Left lobe of liver (tissue), 2 donors: ENCODE measurements at regions not wholly inside any gene's neighbourhood (a gene's known extent, or its start where the extent isn't known, plus 50 kb on each side); places are given as distances from the start of the nearest gene placed in this dataset.

Experiments
- ATAC-seq: fragments of 200-7000 bp; cut with Tn5 transposase; one replicate; pipeline ENCODE4 v1.9.1; 2020; ENCODE audit warnings: mild to moderate bottlenecking, moderate library complexity
- DNase-seq: peaks from one replicate; pipeline ENCODE4 v3.0.0-alpha.2; 2020; ENCODE audit warnings: low spot score
- donor health status: DM: no; HTN: no; CAD: no; lungs with moderate emphysema.
- donor health status: DM: no; HTN: yes; CAD: no.

DNA sequence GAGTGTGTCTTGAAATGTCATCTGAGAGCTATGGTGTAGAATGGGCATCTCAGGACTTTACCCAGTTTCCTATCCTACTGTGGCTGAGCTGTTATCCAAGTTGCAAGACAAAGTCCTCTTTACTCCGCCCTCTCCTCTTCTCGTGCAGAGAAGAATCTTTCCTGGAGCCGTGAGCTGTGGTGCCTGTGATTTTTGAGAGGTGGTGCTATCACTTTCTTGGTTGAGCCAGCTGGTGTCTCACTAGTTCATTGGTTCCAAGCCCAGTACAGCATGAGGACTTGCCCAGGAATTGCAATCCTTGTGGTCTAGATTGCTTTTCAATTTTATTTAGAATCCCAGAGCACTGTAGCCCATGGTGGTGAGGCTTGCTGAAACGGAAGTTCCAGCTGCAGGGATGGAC is 2300.3 kb downstream of the MAT2B start:
- no peak for DNase-seq
- ATAC-seq = no peak

DNA sequence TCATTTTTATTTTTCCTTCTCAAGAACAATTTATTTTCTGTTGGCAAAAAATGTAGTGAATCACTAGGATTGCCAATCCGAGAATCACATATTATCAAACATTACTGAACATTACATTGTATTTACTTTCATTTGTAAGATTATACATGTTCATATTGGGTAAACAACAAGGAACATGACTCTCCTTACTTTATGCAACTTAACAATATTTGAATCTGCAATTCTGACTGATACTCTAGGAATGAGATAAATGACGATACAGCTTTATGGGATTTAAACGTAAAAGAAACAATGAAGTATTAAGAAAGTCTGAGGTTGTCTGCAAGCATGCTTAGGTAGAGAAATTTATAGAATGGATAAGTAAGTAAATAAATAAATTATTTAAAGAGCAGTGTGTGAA is 2302.9 kb downstream of the MAT2B start:
- DNase-seq = no peak
- ATAC-seq = no peak

DNA sequence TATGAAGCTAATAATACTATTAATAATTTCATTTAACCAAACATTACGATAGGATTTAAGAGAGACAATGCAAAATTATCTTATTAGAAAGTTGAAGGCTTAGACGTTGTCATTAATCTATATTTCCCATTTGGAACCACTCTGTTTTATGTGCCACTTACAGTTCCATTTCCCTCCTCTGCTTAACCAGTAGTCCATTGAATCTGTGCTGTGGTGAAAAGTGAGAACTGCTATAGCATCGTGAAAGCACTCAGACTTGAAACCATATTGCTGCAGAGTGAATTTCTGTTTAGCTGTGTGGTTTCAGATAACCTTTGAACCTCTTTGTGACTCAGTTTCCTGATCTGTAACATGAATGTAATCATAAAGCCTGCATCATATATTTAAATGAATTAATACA is 2304.5 kb downstream of the MAT2B start:
- ATAC-seq = no peak
- no peak for DNase-seq

DNA sequence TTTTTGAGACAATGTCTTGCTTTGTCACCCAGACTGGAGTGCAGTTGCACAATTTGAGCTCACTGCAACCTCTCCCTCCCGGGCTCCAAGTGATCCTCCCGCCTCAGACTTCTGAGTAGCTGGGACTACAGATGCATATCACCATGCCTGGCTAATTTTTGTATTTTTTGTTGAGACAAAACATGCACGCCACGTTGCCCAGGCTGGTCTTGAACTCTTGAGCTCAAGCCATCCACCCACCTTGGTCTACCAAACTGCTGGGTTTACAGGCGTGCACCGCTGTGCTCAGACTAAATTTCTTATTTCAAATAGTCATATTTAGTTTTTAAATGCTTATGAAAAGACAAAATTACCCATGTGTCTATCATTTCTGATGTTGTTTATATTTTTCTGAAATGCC is 2324.1 kb downstream of the MAT2B start:
- DNase-seq (no peak), ATAC-seq (no peak)

DNA sequence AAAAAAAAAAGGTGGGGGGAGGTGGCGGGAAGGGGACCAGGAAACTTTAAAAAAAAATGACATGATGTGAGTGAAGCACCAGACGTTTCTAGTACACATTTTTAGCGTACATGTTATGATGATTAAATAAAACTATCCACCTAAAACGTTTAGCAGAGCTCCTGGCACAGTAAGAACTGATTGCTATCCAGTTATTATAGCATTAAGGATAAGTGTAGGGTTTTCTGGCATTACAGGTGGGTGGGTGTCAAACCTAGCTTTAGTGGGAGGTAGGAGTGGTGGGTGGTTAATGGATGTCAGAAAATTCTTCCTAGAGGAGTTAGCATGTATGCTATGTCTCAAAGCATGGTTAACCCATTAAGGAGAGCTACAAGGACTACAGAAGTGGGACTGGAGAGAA is 2329.5 kb downstream of the MAT2B start:
- ATAC-seq (no peak), DNase-seq (no peak)

DNA sequence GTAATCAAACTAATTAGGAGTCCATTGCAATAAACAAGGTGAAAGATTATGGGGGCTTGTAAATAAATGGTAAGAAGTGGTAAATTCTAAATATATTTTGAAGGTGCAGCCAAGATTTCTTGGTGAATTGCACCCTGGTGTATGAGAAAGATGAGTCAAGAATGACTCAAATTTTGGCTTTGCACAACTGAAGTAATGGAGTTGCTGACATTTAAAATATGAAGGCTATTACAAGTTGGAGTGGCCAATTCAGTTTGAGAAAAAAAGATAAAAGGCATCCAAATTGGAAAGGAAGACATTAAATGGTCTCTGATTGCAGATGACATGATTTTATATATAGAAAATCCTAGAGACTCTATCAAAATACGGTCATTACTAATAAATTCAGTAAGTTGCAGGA is 2330.6 kb downstream of the MAT2B start:
- no peak for DNase-seq
- ATAC-seq = no peak

DNA sequence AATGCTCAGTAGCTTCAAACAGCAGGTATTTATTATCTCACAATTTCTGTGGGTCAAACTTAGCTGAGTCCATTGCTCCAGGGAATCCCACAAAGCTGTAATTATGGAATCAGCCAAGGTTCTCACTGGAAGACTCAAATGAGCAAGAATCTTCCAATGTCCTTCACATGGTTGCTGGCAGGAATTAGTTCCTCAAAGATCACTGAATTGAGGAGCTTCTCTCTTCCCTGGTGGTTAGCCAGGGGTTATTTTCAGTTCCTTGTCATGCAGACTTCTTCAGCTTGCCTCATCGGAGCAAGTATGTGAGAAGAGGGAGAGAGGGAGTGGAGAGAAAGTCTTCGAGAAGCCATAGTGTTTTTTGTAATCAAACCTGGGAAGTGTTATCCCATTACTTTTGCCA is 2331.9 kb downstream of the MAT2B start:
- DNase-seq (no peak), ATAC-seq (no peak)

DNA sequence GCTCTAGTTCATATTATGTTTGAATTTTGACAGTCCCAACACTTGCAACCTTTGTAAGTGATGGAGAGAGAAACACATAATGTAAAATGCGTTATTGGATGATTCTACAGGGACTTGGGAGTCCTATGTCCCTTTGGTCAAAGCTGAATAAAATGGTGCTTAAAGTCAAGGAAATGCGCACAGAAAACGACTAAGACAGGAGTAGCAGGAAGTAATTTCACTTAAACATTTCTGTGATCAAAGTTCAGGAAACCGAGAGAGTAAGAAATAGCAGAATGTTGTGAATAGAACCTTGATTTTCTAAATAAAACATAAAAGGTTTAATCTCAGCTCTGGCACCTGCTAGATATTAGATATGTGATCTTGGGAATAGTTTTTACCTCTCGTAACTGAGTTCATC is 2339.2 kb downstream of the MAT2B start:
- DNase-seq = no peak
- no peak for ATAC-seq

DNA sequence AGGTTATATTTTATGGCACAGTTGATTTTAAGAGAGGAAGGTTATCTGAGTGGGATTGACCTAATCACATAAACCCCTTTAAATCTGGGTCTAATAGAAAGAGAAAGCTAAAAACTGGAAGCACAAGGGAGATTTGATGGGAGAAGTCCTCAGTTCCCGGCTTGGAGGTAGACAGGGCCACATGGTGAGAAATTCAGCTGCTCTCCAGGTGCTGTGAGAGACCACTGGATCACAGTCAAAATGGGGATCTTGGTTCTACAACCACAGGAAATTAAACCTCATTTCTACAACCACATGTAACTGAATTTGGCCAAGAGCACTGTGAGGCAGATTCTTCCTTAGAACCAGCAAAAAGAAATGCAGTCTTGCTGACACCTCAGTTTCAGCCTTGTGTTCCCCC is 2352.7 kb downstream of the MAT2B start:
- ATAC-seq (no peak), DNase-seq (no peak)

DNA sequence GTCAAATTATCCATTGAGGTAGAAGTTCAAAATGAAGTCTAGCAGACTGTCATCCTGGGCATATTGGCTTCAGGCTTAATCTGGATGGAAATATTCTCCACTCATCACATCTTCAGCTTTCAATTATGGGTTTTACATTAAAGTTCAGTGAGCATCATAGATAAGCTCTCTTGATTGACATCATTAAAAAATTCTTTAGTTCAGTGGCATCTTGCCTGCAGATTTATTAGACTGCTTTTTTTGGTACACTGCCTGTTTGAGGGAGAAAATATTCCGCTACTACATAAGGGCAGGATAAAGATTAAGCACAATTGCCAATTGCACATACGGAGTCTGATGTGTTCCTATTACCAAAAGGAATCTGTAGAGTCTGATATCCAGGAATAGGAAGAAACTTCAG is 2353.8 kb downstream of the MAT2B start:
- ATAC-seq = no peak

DNA sequence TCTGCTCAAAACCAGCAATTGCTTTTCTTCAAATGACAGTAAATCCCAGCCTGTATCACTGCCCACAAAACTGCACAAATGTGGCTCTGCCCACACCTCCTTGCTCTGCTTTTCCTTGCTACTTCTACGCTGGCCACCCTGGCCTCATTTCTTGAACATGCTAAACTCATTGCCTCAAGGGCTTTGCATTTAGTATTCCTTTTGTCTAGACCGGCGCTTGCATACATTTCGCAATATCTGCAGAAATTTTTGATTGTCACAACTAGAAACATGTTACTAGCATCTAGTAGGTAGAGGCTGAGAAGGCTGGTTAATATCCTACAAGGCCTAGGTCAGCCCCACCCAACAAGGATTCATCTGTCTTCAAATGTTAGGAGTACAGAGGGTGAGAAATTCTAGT is 2357.8 kb downstream of the MAT2B start:
- ATAC-seq (no peak), DNase-seq (no peak)

More for the DNA sequence above, 2353.8 kb downstream of the MAT2B start:
- no peak for DNase-seq

DNA sequence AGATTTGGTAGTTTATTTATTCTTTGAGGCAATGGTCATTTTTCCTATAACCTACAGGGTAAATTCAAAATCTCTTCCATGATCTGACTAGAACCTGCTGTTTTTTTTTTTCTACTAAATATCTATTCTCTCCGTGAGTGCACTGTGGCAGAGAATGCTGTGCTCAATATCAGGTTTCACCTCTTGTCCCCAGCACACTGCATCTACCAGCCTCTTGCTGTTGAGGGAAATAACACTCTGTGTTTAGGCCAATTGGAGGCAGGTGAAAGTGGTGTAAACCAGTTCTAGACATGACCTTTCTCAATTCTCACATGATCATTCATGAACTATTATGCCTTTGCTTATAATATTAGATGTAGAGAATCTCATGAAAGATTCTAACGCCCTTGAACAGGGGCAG is 2365.9 kb downstream of the MAT2B start:
- DNase-seq (no peak), ATAC-seq (no peak)

DNA sequence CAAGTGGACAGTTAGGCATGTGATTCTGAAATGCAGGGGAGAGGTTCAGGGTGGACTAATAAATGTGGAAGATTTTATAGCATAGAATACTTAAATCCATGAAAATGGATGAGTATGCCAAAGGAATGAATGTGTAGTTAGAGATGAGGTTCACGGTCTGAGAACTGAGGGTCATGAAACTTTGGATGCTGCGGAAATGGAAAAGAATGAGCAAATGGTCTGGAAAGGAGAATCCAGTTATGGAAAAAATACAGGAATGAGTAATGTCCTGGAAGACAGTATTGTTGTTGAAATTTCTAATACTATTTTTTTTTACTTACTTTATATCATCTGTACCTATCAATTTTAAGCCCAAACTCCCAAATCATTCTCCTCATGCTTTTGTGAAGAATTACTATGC is 2369.4 kb downstream of the MAT2B start:
- DNase-seq (no peak), ATAC-seq (no peak)

DNA sequence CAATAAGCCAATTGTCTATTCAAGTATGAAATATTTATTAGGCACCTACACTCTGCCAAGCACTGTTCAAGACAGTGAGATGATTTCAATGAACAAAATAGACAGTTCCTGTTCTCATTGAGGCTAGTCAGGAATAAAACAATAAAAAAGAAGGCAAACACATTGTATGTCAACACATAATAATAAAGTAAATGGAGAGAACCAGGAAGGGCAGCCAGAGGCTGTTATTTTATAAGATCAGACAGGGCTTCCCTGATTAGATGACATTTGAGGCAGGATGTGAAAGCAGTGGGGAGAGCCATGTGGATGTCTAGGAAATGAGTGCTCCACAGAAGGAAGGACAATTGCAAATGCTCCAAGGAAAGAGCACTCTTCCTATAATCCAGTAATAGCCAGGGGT is 2371.1 kb downstream of the MAT2B start:
- no peak for DNase-seq

DNA sequence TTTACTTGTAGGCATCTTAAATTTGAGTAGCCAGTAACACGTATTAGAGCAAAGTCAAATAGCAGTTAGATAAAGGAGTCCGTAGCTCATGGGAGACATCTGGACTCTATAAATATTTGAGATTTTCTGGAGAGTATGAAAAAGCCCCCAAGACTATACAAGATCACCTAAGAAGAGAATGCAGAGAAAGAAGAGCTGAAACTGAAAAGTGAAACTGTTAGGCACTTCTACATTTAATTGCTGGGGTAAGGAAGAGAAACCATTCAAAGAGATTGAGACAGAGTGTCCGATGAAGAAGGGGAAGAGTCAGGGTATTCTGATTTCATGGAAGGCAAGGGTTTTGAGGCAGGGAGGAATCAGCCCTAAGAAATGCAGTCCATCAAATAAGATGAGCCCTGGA is 2372.1 kb downstream of the MAT2B start:
- no peak for ATAC-seq

More for the DNA sequence above, 2371.1 kb downstream of the MAT2B start:
- no peak for ATAC-seq

DNA sequence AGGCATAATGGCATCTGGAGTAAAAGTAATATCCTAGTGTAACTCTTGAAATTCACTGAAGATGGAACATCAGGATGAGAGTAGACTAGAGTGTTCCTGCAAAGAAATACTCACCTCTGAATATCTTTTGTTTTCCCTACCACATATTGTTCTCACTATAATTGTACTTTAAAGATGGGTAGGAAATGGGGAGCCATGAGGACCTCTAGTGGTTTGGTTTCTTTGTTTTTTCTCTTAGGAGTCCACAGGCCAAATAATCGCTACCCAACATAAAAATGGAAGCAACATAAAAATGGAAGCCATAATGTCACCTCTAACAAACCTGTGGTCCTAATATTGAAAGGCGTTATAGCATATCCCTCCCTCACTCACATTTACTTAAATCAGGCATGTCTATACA is 2375.8 kb downstream of the MAT2B start:
- ATAC-seq = no peak
- DNase-seq = no peak

More for the DNA sequence above, 2372.1 kb downstream of the MAT2B start:
- no peak for DNase-seq

DNA sequence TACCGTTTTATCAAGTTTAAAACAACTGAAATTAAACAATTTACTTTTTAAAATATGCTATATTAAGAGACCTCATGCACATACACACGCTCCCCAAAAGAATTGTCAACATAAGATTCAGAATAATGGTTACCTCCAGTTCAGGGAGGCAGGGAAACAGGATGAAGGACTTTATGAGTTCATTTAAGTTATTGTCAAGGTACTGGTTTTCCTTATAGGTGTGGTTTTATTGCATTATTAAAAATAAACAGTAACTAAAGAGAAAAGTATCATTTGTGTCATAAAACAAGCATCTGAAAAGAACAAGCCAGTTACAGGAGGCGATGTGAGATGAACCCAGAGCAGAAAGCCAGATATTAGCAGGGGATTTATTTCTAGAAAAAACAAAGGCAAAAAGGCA is 2376.7 kb downstream of the MAT2B start:
- DNase-seq = no peak

DNA sequence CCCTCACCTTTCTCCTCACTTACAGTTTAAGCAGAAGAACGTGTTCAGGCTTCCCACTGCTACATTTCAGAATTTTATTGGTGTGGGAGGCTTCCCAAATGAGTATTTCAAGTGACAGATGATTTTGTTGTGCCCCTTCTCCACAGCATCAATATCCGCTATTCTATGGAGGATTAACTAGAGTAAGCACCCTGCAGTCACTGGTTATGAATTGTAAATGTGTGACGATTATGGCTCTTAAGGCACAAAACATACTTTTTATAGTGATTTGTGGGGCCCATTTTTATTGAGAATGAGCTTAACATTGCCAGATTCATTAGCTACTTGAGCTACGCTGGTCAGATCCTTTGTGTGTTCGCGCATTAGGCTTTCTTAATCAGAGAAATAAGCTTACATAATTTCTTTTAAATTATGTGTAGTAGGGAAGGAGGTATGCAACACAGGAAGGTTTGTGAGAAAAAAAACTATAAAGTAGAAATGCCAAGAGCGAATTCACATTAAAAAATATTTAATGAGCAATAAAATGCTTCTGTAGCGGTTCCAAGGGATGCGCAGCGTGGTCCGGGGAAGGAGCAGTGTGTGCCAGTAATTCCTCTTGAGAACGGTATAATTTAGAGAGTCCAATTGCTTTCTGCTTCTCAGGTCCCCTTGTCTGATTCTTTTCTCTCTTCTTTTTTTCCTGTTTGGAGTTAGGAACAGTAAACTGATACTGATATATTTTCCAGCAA is 2380.4 kb downstream of the MAT2B start:
- no peak for DNase-seq
- ATAC-seq = no peak

More for the DNA sequence above, 2376.7 kb downstream of the MAT2B start:
- no peak for ATAC-seq

DNA sequence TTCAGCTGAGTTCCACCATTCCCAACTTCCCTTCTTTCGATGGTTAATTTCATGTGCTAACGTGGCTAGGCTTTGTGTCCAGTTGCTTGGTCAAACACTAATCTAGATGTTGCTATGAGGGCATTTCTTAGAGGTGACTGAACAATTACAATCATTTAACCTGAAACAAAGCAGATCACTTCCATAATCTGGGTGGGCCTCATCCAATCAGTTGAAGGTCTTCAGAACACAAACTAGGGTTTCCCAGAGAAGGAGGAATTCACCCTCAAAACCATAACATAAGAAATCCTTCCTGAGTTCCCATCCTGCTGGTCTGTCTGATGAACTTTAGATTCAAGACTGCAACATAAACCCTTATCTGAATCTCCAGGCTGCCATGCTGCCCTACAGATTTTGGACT is 2381.7 kb downstream of the MAT2B start:
- ATAC-seq = no peak
- DNase-seq = no peak

DNA sequence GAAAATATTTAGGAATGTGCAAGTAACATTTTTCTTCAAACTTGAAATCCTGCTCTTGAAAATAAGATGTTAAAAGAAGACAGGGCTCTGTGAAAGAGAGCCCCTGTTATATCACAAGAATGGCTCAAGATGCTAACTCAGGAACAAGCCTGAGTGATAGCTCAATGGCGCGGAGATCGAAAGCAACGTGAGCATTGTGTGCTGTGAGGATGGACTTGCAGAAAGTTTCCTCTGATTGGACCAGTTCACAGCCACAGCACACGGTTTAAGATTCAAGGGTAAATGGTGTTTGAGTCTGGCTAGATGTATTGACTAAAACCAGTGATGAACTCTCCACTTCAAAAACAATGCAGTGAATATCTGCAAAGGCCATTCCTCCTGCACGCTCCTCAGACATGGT is 2387.0 kb downstream of the MAT2B start:
- ATAC-seq = no peak

DNA sequence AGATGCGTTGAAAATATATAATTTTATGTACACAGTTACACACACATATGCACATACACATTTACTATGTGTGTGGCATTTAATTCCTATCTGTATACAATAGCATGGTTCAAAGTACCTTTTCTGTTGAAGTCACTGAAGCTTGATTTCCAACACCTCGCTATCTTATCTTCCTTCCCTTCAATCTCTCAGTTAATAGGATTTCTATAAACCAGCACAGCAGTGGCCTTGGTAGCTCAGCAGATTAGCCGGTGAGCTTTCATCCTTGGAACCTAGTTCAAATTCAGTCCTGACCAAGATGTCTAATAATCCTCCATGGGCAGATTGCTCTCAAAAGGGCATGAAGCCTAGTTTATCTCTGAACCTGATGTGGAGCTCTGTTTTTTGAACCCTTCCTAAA is 2389.5 kb downstream of the MAT2B start:
- DNase-seq (no peak), ATAC-seq (no peak)

More for the DNA sequence above, 2387.0 kb downstream of the MAT2B start:
- DNase-seq = no peak

DNA sequence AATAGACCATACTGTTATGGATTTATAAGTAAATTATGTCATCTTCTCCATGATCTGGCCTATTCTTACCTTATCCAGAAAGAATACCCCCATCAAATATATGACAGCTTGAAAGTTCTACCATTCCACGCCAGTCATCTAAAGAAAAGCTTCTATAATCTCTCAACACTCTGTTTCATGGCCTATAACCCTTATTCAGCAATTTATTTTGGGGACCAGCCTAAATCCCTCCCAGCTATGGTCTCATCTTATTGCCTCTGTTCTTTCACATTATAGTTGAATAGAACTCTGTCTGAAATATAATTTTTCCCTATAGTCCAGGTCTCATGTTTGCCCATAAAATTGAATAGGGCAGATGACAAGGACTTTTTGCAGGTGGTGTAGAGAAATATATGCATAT is 2387.6 kb upstream of the WWC1 start:
- no peak for DNase-seq
- no peak for ATAC-seq

DNA sequence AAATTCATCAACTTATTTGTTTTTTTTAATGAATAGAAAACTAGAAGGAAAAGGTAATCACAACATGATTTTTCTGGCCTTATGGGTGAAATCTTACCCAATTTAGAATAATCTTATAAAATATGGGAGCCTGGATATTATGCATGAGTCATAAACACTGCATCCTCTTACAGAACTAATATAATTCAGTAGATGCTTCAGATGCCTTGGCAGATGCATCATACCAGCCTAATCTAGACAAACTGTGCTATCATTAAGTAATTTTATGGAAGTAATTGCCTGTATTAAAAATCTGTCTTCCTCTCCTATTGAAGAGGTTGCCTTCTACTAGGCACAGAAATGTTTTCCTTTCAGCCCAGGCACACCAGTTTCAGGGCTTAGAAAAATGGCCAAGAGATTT is 2384.6 kb upstream of the WWC1 start:
- no peak for DNase-seq
- no peak for ATAC-seq
